Muscle of back (tissue), 3 donors: ENCODE measurements at regions not wholly inside any gene's neighbourhood (a gene's known extent, or its start where the extent isn't known, plus 50 kb on each side); places are given as distances from the start of the nearest gene placed in this dataset.

Experiments
- DNase-seq, 3 donors: peaks; one replicate each; pipeline versions ENCODE4 v3.0.0 to v3.0.0-alpha.2; 2013

DNA sequence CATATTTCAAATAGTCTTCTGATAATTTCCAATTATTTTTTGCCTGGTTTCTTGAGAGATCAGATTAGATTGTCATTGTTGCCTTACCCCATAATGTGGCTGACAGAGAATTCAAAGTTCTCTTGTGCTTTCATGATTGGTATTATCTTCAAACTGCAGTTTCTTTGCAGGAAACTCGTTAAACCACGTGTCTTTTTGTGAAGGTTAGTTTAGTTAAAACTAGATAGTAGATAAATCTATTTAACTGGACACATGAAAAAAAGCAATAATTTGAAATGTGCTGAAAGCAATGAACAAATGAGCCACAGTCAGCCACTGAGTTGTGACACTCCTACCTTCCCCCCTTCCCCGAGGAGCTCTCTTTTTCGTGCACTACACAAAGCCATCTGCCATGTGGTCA lies 327.5 kb upstream of the UMPS start:
- no peak for DNase-seq

DNA sequence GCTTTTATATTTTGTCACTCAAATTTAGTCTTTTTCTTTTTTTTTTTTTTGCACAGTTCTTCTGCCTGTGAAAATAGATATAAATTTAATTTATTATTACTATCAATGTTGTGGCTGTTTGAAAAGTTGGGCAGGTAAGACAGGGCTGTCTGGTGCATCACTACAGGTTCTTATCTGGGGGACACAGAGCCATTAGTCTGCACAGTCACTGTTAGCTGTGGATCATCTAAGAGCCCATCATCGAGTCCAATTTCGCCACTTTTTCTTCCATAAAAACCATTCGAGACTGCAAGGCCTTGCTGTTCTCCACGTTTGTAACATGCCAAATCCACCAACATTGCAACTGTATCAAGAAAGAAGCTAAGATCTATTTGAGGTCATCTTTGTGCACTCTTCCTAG lies 325.6 kb upstream of the UMPS start:
- no peak for DNase-seq

DNA sequence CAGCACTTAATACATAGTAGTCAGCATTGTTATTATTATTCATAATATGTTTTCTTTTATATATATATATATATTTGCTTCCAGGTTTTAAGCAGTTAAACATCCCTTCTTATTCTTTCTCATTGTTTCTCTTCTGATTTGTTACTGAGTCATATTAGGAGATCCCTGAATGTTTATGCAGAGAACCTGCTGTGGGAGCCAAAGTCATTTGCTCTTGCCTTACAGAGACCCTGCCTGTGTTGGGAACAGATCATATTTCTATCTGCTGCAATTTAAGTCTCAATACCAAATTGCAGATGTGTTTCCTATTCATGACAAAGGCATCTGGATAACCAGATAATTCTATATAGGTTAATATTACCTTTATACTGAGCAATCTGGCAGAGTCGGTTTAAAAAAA lies 323.0 kb upstream of the UMPS start:
- DNase-seq, result no peak

DNA sequence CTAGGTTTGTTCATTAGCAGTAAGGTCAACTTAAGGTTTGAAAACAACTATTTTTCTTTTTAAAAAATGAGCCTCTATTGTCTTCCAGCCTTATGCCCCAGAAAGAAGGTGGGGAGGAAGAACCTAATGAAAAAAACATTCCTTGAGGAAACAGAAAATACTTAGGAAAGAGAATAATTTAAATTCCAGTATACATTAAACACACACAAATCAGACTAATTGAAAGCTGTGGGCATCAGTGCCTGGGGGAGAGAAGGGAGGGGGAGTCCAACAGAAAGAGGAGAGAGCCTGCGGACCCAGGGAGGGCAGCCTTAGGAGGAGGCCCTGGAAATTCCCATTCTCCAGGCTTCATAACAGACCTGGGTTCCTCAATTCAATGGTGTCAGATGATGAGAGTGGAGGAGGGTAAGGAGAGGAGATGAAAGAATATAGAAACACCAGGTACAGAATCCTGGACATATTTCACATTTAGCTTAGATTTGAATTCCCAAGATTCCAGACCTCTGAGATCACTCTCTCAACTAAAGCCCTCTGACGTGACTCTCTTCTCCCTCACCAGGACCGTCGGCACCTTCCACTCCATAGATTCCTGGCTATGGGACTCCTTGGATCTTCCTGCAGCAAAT lies 320.5 kb upstream of the UMPS start:
- DNase-seq, result peak in 1 of 3 donors; percentile 24

DNA sequence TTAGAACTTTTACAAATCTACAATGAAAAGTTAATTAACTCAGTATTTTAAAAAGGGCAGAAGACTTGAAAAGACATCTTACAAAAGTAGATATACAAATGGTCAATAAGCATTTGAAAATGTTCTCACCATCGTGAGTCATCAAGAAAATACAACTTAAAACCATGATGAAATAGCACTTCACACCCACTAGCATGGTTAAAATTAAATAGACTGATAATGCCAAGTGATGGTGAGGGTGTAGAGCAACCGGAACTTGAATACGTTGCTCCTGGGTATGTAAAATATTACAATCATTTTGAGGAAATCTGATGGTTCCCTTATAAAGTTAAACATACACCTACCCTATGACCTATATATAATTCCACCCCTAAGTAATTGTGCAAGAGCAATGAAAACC lies 319.8 kb upstream of the UMPS start:
- no peak for DNase-seq

DNA sequence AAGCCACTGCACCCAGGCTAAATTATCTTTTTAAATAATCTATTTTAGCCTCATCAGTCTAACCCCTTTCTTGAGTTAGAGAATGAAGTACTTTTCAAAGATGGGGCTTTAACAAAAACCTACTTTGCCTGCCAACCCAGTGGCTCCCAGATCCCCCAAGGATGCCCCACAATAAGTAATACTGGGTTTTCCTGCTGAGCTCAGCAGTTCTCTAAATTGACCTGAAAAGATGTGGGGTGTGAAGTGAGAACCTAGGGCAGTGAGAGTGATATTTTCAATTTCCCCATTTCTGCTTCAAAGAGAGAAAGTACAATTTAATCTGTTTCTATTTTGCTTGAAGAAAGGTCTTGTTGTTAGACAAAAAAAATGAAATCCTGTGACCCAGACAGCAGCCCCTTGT lies 318.5 kb upstream of the UMPS start:
- DNase-seq, result no peak

DNA sequence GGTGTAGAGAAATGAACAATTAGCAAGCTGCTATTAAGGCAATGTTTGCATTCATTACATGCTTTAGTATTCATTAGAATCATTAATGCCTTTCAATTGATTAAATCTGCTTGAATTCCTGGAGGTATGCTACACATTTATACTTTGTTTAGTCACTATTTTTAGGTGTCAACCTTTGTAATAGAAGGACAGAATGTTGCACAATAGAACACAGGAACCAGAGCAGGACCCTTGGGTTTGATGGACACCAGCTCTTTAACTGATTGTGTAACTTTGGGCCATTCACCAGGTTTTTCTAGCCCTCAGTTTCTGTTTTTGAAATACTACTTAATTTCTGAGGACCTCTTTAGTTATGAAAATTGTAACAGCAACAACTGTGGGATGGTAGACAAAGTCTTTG lies 317.6 kb upstream of the UMPS start:
- DNase-seq, result no peak

DNA sequence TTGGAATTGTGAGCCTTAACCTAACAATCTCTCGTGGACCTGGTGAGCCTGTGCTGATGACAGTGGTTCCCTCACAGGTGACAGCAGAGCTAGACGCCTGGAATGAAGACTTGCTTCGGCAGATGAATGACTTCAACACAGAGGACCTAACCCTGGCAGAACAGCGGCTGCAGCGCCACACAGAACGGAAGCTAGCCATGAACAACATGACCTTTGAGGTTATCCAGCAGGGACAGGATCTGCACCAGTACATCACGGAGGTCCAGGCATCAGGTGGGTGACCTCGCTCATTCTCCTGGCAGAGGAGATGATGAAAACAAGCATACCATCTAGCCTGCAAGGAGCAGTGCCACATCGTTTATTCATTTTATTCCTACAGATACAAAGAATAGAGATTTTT lies 316.9 kb upstream of the UMPS start:
- DNase-seq, result no peak

DNA sequence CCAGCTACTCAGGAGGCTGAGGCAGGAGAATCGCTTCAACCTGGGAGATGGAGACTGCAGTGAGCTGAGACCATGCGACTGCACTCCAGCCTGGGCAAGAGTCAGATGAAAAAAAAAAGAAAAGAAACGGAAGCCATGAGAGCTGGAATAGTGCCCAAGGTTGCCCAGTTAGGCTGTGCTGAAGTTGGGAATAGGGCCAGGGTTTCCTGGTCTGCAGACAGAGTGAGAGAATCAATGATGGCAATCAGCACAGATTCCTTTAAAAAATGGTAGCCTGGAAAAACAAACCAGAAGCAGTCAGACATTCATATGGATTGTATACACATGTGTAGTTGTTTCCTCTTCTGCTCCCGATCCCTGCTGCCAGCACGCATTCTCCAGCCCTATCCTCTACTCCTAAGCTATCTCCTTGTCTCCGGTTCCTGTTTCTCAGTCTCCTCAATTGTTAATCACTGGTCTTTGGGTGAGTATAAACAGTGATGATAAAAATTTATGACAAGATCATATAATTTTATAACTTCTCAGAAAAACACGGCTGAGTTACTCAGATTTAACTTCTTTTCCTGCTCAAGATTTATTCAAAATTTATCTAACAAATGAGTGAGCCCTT lies 316.2 kb upstream of the UMPS start:
- no peak for DNase-seq

DNA sequence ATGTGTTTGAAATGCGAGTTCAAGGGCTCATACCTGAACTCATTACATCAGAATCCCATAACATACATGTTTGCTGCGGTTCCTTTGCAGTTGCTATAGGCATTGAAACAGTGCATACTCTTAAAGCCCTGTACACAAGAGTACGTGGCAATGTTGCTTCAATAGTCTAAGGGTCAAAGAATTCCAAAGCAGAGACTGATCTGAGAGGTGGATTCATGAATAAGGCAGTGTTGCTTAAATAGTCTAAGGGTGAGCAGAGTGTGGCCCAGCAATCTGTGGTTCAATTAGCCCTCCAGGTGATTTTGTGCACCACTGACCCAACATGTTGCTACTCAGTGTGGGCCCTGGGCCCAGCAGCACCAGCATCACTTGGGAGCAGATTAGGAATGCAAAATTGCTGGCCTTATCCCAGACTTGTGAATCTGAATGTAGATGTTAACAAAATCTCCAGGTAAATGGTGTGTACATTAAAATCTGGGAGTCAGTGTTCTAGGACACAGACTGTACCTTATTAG lies 314.7 kb upstream of the UMPS start:
- no peak for DNase-seq

DNA sequence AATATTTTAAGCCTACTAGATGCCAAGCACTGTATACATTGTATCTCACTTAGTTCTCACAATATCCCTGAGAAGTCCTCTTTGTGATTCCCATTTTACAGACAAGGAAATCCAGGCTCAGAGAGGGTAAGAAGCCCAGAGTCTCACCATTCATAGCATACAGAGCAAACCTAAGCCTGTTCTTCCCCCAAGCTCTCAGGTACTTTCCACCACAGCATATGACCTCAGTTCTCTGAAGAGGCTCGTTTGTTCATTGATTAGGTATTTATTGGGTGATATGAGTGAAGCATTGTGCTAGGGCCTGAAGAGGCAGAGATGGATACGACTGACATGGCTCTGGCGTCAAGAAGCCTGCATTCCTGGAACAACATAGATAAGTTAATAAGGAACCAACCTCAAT lies 310.9 kb upstream of the UMPS start:
- no peak for DNase-seq

DNA sequence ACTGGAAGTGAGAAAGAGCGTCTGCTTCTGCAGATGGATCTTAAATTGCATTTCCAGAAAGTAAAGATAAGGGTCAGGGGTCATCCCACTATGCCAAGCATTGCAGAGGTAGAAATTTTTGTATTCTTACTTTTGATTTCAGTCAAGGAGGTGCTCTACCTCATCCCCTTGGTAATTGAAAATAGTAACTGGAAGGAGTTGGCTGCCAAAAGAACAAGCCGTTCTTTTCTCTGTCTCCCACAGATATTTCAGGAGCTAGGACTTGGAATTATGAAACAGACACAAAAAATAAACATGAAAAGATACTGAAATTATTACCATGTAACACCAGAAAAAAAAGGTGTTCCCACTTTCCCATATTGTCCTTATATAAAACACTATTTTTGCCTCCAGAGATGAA lies 309.9 kb upstream of the UMPS start:
- DNase-seq, result no peak

DNA sequence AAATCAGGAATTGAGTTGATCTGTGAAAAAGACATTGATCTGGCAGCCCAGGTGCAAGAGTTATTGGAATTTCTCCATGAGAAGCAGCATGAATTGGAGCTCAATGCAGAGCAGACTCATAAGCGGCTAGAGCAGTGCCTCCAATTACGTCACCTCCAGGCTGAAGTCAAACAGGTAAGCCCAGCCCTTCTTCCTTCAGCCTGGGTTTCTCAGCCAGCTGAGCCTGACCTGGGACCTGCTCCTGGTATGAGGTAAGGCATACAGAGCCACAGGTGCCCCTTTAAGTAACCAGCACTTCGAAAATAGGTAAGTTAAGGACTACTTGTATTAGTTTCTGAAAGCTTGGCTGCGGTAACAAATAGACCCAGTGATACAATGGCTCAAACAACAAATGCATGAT lies 307.4 kb upstream of the UMPS start:
- no peak for DNase-seq

DNA sequence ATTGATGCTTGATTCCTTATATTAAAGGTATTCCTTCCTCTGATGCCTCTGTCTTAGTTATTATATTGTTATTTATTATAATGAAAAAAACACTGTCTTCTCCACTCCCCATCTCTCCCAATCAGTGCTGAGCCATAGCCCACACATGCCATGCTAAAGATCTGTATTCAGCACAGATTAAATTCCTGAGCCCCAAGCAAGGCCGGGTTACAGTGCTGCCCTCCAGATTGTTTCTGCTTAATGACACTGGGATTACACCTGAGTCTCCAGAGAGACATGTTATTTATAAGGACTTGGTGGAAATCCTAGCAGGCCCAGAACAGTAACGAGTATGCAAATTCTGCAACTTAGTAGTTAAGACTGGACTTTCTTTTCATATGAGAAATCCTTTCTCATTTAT lies 305.9 kb upstream of the UMPS start:
- DNase-seq, result no peak

DNA sequence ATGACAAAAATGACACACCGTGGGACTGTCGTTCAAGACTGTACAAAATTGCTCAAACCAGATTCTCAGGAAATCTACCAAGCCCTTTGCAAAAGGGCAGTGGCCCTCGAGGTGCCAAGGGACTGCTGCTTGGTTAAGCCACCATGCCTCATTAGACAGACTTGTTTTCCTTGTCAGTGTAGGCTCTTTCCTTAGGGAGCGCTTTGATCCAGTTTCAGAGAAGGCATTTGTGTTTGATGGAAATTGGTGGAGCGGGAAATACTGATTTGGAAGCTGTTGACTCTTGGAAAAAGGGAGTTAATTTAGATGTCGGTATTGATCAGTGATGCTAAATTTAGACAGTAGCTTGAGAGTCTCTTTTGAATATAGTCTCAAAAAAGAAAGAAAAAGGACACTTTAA lies 304.3 kb upstream of the UMPS start:
- DNase-seq, result no peak

DNA sequence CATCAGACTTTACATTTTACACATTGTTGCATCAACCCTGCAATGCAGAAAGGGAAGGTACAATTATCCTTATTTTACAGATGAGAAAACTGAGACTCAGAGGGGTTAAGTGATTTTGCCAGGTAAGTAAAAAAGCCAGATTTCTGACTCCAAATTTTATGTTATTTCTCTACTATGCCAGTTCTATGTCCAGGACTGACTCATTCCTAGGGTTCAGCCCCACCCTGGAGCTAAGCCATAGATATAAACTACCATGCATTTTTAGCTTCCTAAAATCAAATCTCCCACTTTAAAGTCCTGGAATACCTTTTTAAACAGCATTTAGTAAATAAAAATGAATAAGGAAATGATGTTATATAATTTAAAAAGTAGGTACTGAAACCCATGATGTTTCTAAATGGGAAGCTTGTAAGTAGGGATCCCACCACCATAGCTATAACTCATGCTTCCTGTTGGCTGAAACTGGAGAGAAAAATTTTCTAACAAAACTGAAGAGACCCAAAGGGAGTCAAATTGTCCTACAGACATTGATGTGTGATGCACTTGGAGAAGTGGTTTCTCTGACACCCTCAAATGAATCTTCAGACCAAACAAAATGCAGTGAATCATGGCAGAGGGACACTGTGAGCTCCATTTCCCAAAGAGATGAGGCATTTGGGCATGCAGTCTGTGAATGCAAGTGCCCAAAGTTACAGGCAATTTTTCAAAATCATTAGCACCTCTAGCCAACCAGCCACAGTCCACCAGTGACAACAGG lies 301.7 kb upstream of the UMPS start:
- no peak for DNase-seq

DNA sequence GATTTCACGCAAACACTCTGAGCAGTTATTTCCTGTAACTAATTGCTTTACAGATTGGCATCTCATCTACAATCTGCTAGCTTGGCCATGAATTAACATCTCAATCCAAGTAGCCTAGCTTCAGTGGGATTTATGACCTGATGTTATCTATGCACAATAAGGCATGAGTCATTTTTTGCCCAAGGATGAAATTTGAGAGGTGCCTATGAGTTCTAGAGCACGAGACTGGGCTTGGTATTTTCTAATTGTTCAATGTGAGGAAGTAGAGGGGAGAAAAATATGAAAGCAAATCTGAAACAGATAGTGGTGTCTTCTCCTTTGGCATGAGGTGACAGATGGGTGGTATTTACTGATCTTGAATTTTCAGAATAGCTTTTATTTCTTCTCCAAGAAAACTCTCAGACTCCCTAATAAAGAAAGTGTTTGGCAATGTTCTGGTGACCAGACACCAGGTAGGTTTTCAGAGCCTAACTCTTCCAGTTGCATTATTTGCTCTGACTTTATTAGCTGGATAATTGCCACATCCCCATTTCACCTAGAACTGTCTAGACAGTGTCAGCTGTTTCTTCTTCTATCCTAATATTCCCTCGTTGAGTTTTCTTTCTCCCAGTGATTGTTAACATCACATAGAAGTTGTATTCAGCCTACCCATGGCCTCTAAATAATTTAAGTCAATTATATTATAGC lies 301.0 kb upstream of the UMPS start:
- DNase-seq, result peak in 1 of 3 donors; percentile 23

DNA sequence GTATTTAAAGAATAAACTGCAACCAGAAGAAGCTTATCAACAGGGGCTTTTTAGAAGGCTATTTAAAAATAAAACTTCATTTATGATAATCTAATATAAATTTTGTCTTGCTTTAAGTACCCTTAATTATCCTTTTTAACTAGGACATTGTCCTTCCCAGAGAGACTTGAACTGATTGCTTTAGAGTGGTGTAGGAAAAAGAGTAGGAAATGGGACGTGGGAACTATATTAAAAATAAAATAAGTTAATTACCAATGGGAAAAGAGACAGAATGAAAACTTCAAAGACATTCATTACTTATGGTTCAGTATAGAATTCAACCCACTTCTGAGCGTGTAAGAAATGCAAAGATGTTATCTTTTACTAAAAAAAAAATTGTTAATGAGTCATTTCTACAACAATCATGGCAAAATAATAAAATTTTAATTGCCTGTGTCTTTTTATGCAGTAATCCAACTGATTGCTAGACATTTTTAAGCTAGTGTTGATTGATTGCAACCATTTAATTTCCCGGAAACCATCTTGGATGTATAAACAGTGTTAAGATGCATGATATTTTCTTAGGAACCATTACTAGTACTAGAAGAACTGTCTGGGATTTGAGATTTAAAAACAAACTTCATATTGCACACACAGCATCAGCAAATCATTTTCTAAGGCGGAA lies 298.8 kb upstream of the UMPS start:
- DNase-seq, result no peak

DNA sequence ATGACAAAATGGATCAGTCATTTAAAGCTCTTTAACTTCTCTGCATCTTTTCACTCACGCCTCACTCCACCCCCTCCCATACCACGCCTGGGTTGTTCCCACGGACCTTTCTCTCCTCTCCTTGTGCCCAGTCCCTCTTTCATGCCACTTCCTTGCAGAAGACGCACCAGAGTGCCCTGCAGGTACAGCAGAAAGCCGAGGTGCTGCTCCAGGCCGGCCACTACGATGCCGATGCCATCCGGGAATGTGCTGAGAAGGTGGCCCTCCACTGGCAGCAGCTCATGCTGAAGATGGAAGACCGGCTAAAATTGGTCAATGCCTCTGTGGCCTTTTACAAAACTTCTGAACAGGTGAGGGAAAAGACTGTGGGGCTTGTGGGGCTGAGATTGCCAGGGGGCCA lies 296.1 kb upstream of the UMPS start:
- DNase-seq, result no peak

DNA sequence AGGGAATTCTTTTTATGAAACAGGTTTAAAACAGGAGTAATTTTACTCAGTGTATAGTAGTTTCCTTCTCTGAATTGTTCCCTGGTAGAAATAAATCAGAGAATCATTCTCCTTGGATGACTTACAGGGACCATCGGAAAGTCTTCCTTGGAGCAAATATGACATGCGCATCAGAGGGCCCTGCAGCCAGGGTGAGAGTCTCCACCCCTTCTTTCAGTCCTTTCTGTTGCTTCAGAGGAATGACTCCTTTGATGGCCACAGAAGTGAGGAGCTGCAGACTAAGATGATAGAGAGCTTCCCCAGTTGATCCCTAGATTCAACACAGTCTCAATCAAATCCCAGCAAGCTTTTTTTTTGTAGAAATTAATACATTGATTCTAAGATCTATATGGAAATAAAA lies 294.8 kb upstream of the UMPS start:
- DNase-seq, result no peak

DNA sequence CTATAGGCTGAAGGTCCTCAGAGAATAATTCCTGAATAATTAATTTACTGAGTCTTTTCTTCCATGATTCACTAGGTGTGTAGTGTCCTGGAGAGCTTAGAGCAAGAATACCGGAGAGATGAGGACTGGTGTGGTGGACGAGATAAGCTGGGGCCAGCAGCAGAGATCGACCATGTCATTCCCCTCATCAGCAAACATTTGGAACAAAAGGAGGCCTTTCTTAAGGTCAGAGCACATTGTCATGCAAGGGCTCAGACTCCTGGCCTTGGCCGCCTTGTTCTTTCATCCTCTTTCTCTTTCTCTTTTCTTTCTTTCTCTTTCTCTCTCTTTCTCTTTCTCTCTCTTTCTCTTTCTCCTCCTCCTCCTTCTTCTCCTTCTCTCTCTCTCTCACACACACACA lies 291.4 kb upstream of the UMPS start:
- no peak for DNase-seq

DNA sequence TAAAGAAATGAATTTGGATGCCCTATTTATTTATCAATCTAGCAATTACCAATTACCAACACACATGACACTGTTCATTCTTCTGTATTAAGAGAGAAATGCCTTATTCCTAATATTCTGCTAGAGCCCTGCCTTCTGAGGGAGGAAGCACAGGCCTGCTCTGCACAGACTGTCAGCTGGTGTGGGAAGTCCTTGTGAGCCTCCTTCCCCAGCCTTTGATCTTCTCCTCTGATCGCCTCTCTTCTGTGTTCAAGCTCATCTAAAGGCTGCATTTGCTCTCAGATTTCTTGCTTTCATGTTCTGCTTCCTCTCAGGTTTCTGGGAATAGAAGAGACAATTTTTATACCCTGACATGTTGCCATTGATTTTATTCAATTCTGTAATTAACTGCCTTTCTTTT lies 290.6 kb upstream of the UMPS start:
- no peak for DNase-seq
